ENCODE measurements at regions not wholly inside any gene's neighbourhood (a gene's known extent, or its start where the extent isn't known, plus 50 kb on each side); places are given as distances from the start of the nearest gene placed in this dataset.

GRCh38 chr10:130844310-130844709, 467.2 kb downstream of the TCERG1L start:
- H3K4me1 ChIP-seq (ENCODE audit: control insufficient read depth, low read depth, low read length) = no peaks in the 10 kb centered on the region
- no peak overlapping the region for H2BK5ac ChIP-seq (ENCODE audit: low read length)
- DNase-seq = no peak
- no peak overlapping the region for H3K18ac ChIP-seq (ENCODE audit: low read length)
- H3K27ac ChIP-seq (ENCODE audit: low read depth, low read length) = no peak overlapping the region
- no peak overlapping the region for H3K23ac ChIP-seq (ENCODE audit: low read length)
- no peak overlapping the region for H3K4ac ChIP-seq (ENCODE audit: low read depth, low read length)
- no peak overlapping the region for H4K5ac ChIP-seq (ENCODE audit: low read length)
- no peaks in the 10 kb centered on the region for H3K36me3 ChIP-seq (ENCODE audit: control insufficient read depth, insufficient read depth, low read length)
- no peak overlapping the region for H3K56ac ChIP-seq (ENCODE audit: low read length)
- WGBS (ENCODE audit: extremely low coverage, insufficient coverage, low lambda C conversion rate) = no CpG with 5 or more reads among the region's 7 CpGs
- H2BK120ac ChIP-seq (ENCODE audit: low read depth, low read length) = no peak overlapping the region
- H3K27me3 ChIP-seq (ENCODE audit: insufficient read depth, low read length, poor library complexity) = no peaks in the 10 kb centered on the region
- no peak overlapping the region for H3K9ac ChIP-seq (ENCODE audit: low read length)
- no peaks in the 10 kb centered on the region for H3K79me1 ChIP-seq (ENCODE audit: low read length)
- no peak overlapping the region for H3K4me3 ChIP-seq (ENCODE audit: low read length)
- no peak overlapping the region for H4K8ac ChIP-seq (ENCODE audit: low read depth, low read length)
- no peak overlapping the region for H3K4me2 ChIP-seq (ENCODE audit: low read length)
- H2BK15ac ChIP-seq (replicated peaks; ENCODE audit: low read depth) = no peak overlapping the region
- H2AK5ac ChIP-seq (ENCODE audit: low read length) = no peak overlapping the region
- H3K79me2 ChIP-seq (ENCODE audit: control insufficient read depth, insufficient read depth, low read length) = no peaks in the 10 kb centered on the region

- Histone ChIP-seq H3K79me2 (ENCODE audit: control insufficient read depth, insufficient read depth, low read length) (no peaks in the 10 kb centered on the region), H3K9ac (ENCODE audit: low read length) (no peak overlapping the region), H4K5ac (ENCODE audit: low read length) (no peak overlapping the region), H2BK5ac (ENCODE audit: low read length) (no peak overlapping the region), H3K36me3 (ENCODE audit: control insufficient read depth, insufficient read depth, low read length) (no peaks in the 10 kb centered on the region), H3K56ac (ENCODE audit: low read length) (no peak overlapping the region), H2AK5ac (ENCODE audit: low read length) (no peak overlapping the region), H4K8ac (ENCODE audit: low read depth, low read length) (no peak overlapping the region), H3K4me1 (ENCODE audit: control insufficient read depth, low read depth, low read length) (no peaks in the 10 kb centered on the region), H2BK15ac (replicated peaks; ENCODE audit: low read depth) (no peak overlapping the region), H3K4ac (ENCODE audit: low read depth, low read length) (no peak overlapping the region), H3K27ac (ENCODE audit: low read depth, low read length) (no peak overlapping the region), H3K4me2 (ENCODE audit: low read length) (no peak overlapping the region), H3K23ac (ENCODE audit: low read length) (no peak overlapping the region), H3K4me3 (ENCODE audit: low read length) (no peak overlapping the region), H3K27me3 (ENCODE audit: insufficient read depth, low read length, poor library complexity) (no peaks in the 10 kb centered on the region), H2BK120ac (ENCODE audit: low read depth, low read length) (no peak overlapping the region), H3K79me1 (ENCODE audit: low read length) (no peaks in the 10 kb centered on the region), H3K18ac (ENCODE audit: low read length) (no peak overlapping the region)
- WGBS (ENCODE audit: extremely low coverage, insufficient coverage, low lambda C conversion rate) = no CpG with 5 or more reads among the region's 1 CpG
- DNase-seq = peak; percentile 51
Measured at GRCh38 chr10:130847170-130847569, 464.4 kb downstream of the TCERG1L start.

- Histone ChIP-seq H3K4me3 (ENCODE audit: low read length) (no peak overlapping the region), H2BK120ac (ENCODE audit: low read depth, low read length) (no peak overlapping the region), H3K9ac (ENCODE audit: low read length) (no peak overlapping the region), H3K36me3 (ENCODE audit: control insufficient read depth, insufficient read depth, low read length) (no peaks in the 10 kb centered on the region), H3K23ac (ENCODE audit: low read length) (no peak overlapping the region), H3K27me3 (ENCODE audit: insufficient read depth, low read length, poor library complexity) (no peaks in the 10 kb centered on the region), H2AK5ac (ENCODE audit: low read length) (no peak overlapping the region), H3K4ac (ENCODE audit: low read depth, low read length) (no peak overlapping the region), H3K27ac (ENCODE audit: low read depth, low read length) (no peak overlapping the region), H2BK15ac (replicated peaks; ENCODE audit: low read depth) (no peak overlapping the region), H3K18ac (ENCODE audit: low read length) (no peak overlapping the region), H3K79me2 (ENCODE audit: control insufficient read depth, insufficient read depth, low read length) (no peaks in the 10 kb centered on the region), H3K4me2 (ENCODE audit: low read length) (no peak overlapping the region), H2BK5ac (ENCODE audit: low read length) (no peak overlapping the region), H4K5ac (ENCODE audit: low read length) (no peak overlapping the region), H4K8ac (ENCODE audit: low read depth, low read length) (no peak overlapping the region), H3K56ac (ENCODE audit: low read length) (no peak overlapping the region), H3K79me1 (ENCODE audit: low read length) (no peaks in the 10 kb centered on the region), H3K4me1 (ENCODE audit: control insufficient read depth, low read depth, low read length) (no peaks in the 10 kb centered on the region)
- WGBS (ENCODE audit: extremely low coverage, insufficient coverage, low lambda C conversion rate) = no CpG with 5 or more reads among the region's 3 CpGs
- no peak for DNase-seq
Measured at GRCh38 chr10:130848855-130849254, 462.7 kb downstream of the TCERG1L start.

GRCh38 chr10:130854151-130854550, 457.4 kb downstream of the TCERG1L start:
- no peak overlapping the region for H3K56ac ChIP-seq (ENCODE audit: low read length)
- no CpG with 5 or more reads among the region's 1 CpG for WGBS (ENCODE audit: extremely low coverage, insufficient coverage, low lambda C conversion rate)
- H4K8ac ChIP-seq (ENCODE audit: low read depth, low read length) = no peak overlapping the region
- no peak overlapping the region for H4K5ac ChIP-seq (ENCODE audit: low read length)
- no peaks in the 10 kb centered on the region for H3K79me2 ChIP-seq (ENCODE audit: control insufficient read depth, insufficient read depth, low read length)
- no peaks in the 10 kb centered on the region for H3K36me3 ChIP-seq (ENCODE audit: control insufficient read depth, insufficient read depth, low read length)
- H3K4me2 ChIP-seq (ENCODE audit: low read length) = no peak overlapping the region
- H2BK120ac ChIP-seq (ENCODE audit: low read depth, low read length) = no peak overlapping the region
- H2BK5ac ChIP-seq (ENCODE audit: low read length) = no peak overlapping the region
- no peak overlapping the region for H3K4ac ChIP-seq (ENCODE audit: low read depth, low read length)
- no peak overlapping the region for H2AK5ac ChIP-seq (ENCODE audit: low read length)
- H2BK15ac ChIP-seq (replicated peaks; ENCODE audit: low read depth) = no peak overlapping the region
- H3K4me3 ChIP-seq (ENCODE audit: low read length) = no peak overlapping the region
- no peaks in the 10 kb centered on the region for H3K27me3 ChIP-seq (ENCODE audit: insufficient read depth, low read length, poor library complexity)
- H3K79me1 ChIP-seq (ENCODE audit: low read length) = no peaks in the 10 kb centered on the region
- H3K27ac ChIP-seq (ENCODE audit: low read depth, low read length) = no peak overlapping the region
- H3K4me1 ChIP-seq (ENCODE audit: control insufficient read depth, low read depth, low read length) = no peaks in the 10 kb centered on the region
- H3K9ac ChIP-seq (ENCODE audit: low read length) = no peak overlapping the region
- no peak overlapping the region for H3K18ac ChIP-seq (ENCODE audit: low read length)
- no peak overlapping the region for H3K23ac ChIP-seq (ENCODE audit: low read length)
- no peak for DNase-seq

- Histone ChIP-seq H2BK15ac (replicated peaks; ENCODE audit: low read depth) (no peak overlapping the region), H3K56ac (ENCODE audit: low read length) (no peak overlapping the region), H4K8ac (ENCODE audit: low read depth, low read length) (no peak overlapping the region), H3K4me1 (ENCODE audit: control insufficient read depth, low read depth, low read length) (no peaks in the 10 kb centered on the region), H3K4ac (ENCODE audit: low read depth, low read length) (no peak overlapping the region), H3K27ac (ENCODE audit: low read depth, low read length) (no peak overlapping the region), H3K4me3 (ENCODE audit: low read length) (no peak overlapping the region), H3K79me1 (ENCODE audit: low read length) (no peaks in the 10 kb centered on the region), H3K18ac (ENCODE audit: low read length) (no peak overlapping the region), H2BK120ac (ENCODE audit: low read depth, low read length) (no peak overlapping the region), H2AK5ac (ENCODE audit: low read length) (no peak overlapping the region), H3K27me3 (ENCODE audit: insufficient read depth, low read length, poor library complexity) (no peaks in the 10 kb centered on the region), H3K9ac (ENCODE audit: low read length) (no peak overlapping the region), H3K23ac (ENCODE audit: low read length) (no peak overlapping the region), H3K36me3 (ENCODE audit: control insufficient read depth, insufficient read depth, low read length) (no peaks in the 10 kb centered on the region), H4K5ac (ENCODE audit: low read length) (no peak overlapping the region), H3K79me2 (ENCODE audit: control insufficient read depth, insufficient read depth, low read length) (no peaks in the 10 kb centered on the region), H3K4me2 (ENCODE audit: low read length) (no peak overlapping the region), H2BK5ac (ENCODE audit: low read length) (no peak overlapping the region)
- WGBS (ENCODE audit: extremely low coverage, insufficient coverage, low lambda C conversion rate) = no CpG with 5 or more reads among the region's 9 CpGs
- no peak for DNase-seq
Measured at GRCh38 chr10:130857631-130858295, 453.8 kb downstream of the TCERG1L start.

- Histone ChIP-seq H4K5ac (ENCODE audit: low read length) (no peak overlapping the region), H2BK120ac (ENCODE audit: low read depth, low read length) (no peak overlapping the region), H3K4ac (ENCODE audit: low read depth, low read length) (no peak overlapping the region), H2BK5ac (ENCODE audit: low read length) (no peak overlapping the region), H3K9ac (ENCODE audit: low read length) (no peak overlapping the region), H3K23ac (ENCODE audit: low read length) (no peak overlapping the region), H3K79me1 (ENCODE audit: low read length) (no peaks in the 10 kb centered on the region), H3K18ac (ENCODE audit: low read length) (no peak overlapping the region), H3K79me2 (ENCODE audit: control insufficient read depth, insufficient read depth, low read length) (no peaks in the 10 kb centered on the region), H4K8ac (ENCODE audit: low read depth, low read length) (no peak overlapping the region), H3K4me1 (ENCODE audit: control insufficient read depth, low read depth, low read length) (no peaks in the 10 kb centered on the region), H3K56ac (ENCODE audit: low read length) (no peak overlapping the region), H2AK5ac (ENCODE audit: low read length) (no peak overlapping the region), H3K4me3 (ENCODE audit: low read length) (no peak overlapping the region), H3K4me2 (ENCODE audit: low read length) (no peak overlapping the region), H3K27me3 (ENCODE audit: insufficient read depth, low read length, poor library complexity) (no peaks in the 10 kb centered on the region), H3K36me3 (ENCODE audit: control insufficient read depth, insufficient read depth, low read length) (no peaks in the 10 kb centered on the region), H3K27ac (ENCODE audit: low read depth, low read length) (no peak overlapping the region), H2BK15ac (replicated peaks; ENCODE audit: low read depth) (no peak overlapping the region)
- WGBS (ENCODE audit: extremely low coverage, insufficient coverage, low lambda C conversion rate) = no CpG with 5 or more reads among the region's 2 CpGs
- no peak for DNase-seq
Measured at GRCh38 chr10:130858626-130859025, 452.9 kb downstream of the TCERG1L start.

Data from mesendoderm (in vitro differentiated cells).